ENCODE measurements at regions not wholly inside any gene's neighbourhood (a gene's known extent, or its start where the extent isn't known, plus 50 kb on each side); places are given as distances from the start of the nearest gene placed in this dataset.

DNA sequence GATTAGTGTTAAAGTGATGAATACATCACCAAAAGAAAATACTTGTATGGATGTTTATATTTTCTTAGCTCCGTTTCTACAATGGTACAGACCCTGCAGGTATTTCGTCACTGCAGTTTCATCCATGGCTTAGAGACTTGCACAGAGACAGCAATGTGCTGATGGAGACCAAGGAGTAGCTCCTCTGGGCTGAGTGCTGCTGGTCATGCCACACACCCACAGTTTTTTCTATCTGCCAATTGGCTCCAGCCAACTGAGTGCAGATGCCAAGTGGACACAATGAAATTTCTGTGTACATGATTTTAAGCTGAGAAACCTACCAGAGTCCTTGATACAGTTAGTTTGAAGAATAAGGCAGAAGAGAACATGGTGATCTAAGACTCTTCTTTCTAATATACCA is 145.9 kb upstream of the ADCY2 start:
- TF ChIP-seq, protein P1, sequence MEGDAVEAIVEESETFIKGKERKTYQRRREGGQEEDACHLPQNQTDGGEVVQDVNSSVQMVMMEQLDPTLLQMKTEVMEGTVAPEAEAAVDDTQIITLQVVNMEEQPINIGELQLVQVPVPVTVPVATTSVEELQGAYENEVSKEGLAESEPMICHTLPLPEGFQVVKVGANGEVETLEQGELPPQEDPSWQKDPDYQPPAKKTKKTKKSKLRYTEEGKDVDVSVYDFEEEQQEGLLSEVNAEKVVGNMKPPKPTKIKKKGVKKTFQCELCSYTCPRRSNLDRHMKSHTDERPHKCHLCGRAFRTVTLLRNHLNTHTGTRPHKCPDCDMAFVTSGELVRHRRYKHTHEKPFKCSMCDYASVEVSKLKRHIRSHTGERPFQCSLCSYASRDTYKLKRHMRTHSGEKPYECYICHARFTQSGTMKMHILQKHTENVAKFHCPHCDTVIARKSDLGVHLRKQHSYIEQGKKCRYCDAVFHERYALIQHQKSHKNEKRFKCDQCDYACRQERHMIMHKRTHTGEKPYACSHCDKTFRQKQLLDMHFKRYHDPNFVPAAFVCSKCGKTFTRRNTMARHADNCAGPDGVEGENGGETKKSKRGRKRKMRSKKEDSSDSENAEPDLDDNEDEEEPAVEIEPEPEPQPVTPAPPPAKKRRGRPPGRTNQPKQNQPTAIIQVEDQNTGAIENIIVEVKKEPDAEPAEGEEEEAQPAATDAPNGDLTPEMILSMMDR (IDR thresholded peaks at IDR 0.05; ENCODE audit: poor library complexity): no peak
- TF ChIP-seq EZH2 (IDR thresholded peaks at IDR 0.05; ENCODE audit: borderline replicate concordance): no peak
